Osteoblast (primary cell): ENCODE measurements at regions not wholly inside any gene's neighbourhood (a gene's known extent, or its start where the extent isn't known, plus 50 kb on each side); places are given as distances from the start of the nearest gene placed in this dataset.

Source experiments
- DNase-seq: peaks from one replicate; pipeline ENCODE4 v3.0.0; 2011; ENCODE audit warnings: low spot score, mixed read lengths; ENCODE audit not compliant: insufficient read length; ENCODE audit errors: missing footprints
- H2AFZ ChIP-seq: 2 replicates; pipeline ENCODE4 v1.6.0; 2011; ENCODE audit warnings: mild to moderate bottlenecking, low read length
- H3K27ac ChIP-seq: 2 replicates; pipeline ENCODE4 v1.5.1; 2011; ENCODE audit warnings: mild to moderate bottlenecking, low read depth, low read length, moderate library complexity
- H3K27me3 ChIP-seq: 2 replicates; pipeline ENCODE4 v1.6.0; 2012; ENCODE audit warnings: mild to moderate bottlenecking, control low read depth, inconsistent platforms, low read length, moderate library complexity; ENCODE audit not compliant: insufficient read depth
- H3K36me3 ChIP-seq: 2 replicates; pipeline ENCODE4 v1.5.1; 2011; ENCODE audit warnings: mild to moderate bottlenecking, low read length, control low read depth, moderate library complexity; ENCODE audit not compliant: insufficient read depth
- H3K4me1 ChIP-seq: 2 replicates; pipeline ENCODE4 v1.5.1; 2011; ENCODE audit warnings: mild to moderate bottlenecking, low read length, control low read depth, moderate library complexity; ENCODE audit not compliant: insufficient read depth
- H3K4me2 ChIP-seq: 2 replicates; pipeline ENCODE4 v1.6.0; 2011; ENCODE audit warnings: mild to moderate bottlenecking, low read length; ENCODE audit not compliant: insufficient read depth
- H3K4me3 ChIP-seq: fragments of 200-600 bp; sonication (generic); 3 replicates; pipeline ENCODE4 v1.5.1; 2012; ENCODE audit warnings: mild to moderate bottlenecking, low read length, inconsistent platforms; ENCODE audit not compliant: insufficient read depth
- H3K79me2 ChIP-seq: 2 replicates; pipeline ENCODE4 v1.6.0; 2012; ENCODE audit warnings: mild to moderate bottlenecking, low read length, control low read depth, inconsistent platforms; ENCODE audit not compliant: insufficient read depth
- H3K9me3 ChIP-seq: 2 replicates; pipeline ENCODE4 v1.5.1; 2011; ENCODE audit warnings: low read depth, low read length, control low read depth
- H4K20me1 ChIP-seq: 2 replicates; pipeline ENCODE4 v1.6.0; 2012; ENCODE audit warnings: mild to moderate bottlenecking, low read length, control low read depth; ENCODE audit not compliant: insufficient read depth
- TF ChIP-seq, protein P1 (sequence below): IDR thresholded peaks from 2 replicates; pipeline ENCODE4 v1.5.1; 2011; ENCODE audit warnings: mild to moderate bottlenecking, low read depth, low read length, moderate library complexity; ENCODE audit errors: extremely low read depth

GRCh38 chr5:62732677-62733121, 154.1 kb downstream of the LRRC70 start:
- Histone ChIP-seq H3K4me1 (no peaks in the 10 kb centered on the region), H3K79me2 (no peaks in the 10 kb centered on the region), H2AFZ (no peak overlapping the region), H3K4me3 (no peak overlapping the region), H3K27ac (no peak overlapping the region), H4K20me1 (no peaks in the 10 kb centered on the region), H3K4me2 (no peak overlapping the region), H3K27me3 (no peaks in the 10 kb centered on the region), H3K36me3 (no peaks in the 10 kb centered on the region), H3K9me3 (no peaks in the 10 kb centered on the region)
- TF ChIP-seq, protein P1, sequence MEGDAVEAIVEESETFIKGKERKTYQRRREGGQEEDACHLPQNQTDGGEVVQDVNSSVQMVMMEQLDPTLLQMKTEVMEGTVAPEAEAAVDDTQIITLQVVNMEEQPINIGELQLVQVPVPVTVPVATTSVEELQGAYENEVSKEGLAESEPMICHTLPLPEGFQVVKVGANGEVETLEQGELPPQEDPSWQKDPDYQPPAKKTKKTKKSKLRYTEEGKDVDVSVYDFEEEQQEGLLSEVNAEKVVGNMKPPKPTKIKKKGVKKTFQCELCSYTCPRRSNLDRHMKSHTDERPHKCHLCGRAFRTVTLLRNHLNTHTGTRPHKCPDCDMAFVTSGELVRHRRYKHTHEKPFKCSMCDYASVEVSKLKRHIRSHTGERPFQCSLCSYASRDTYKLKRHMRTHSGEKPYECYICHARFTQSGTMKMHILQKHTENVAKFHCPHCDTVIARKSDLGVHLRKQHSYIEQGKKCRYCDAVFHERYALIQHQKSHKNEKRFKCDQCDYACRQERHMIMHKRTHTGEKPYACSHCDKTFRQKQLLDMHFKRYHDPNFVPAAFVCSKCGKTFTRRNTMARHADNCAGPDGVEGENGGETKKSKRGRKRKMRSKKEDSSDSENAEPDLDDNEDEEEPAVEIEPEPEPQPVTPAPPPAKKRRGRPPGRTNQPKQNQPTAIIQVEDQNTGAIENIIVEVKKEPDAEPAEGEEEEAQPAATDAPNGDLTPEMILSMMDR: no peak
- no peak for DNase-seq

DNA sequence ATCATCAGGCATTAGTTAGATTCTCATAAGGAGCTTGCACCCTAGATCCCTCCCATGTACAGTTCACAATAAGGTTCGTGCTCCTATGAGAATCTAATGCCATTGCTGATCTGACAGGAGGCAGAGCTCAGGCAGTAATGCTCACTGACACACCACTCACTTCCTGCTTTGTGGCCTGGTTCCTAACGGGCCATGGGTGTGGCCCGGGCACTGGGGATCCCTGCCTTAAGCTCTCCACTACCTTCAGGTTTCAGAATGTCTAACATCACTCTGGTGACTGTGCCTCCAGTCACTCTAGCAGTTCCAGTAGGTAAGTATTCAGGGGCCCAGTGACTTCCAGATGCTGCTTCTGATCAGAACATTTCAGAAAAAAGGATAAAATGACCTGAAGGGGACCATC, 152.4 kb downstream of the LRRC70 start:
- Histone ChIP-seq H2AFZ (no peak overlapping the region), H3K4me1 (no peaks in the 10 kb centered on the region), H3K36me3 (no peaks in the 10 kb centered on the region), H3K9me3 (no peaks in the 10 kb centered on the region), H3K27ac (no peak overlapping the region), H3K27me3 (no peaks in the 10 kb centered on the region), H3K4me2 (no peak overlapping the region), H3K4me3 (no peak overlapping the region), H4K20me1 (no peaks in the 10 kb centered on the region), H3K79me2 (no peaks in the 10 kb centered on the region)
- no peak for DNase-seq
- TF ChIP-seq, protein P1: no peak

GRCh38 chr5:62729675-62730074, 151.1 kb downstream of the LRRC70 start:
- TF ChIP-seq, protein P1: no peak
- Histone ChIP-seq H3K36me3 (no peaks in the 10 kb centered on the region), H3K27me3 (no peaks in the 10 kb centered on the region), H3K4me1 (no peaks in the 10 kb centered on the region), H3K27ac (no peak overlapping the region), H2AFZ (no peak overlapping the region), H4K20me1 (no peaks in the 10 kb centered on the region), H3K4me2 (no peak overlapping the region), H3K9me3 (no peaks in the 10 kb centered on the region), H3K4me3 (no peak overlapping the region), H3K79me2 (no peaks in the 10 kb centered on the region)
- peak; percentile 14 for DNase-seq

- H3K27me3 ChIP-seq: no peaks in the 10 kb centered on the region
- H3K27ac ChIP-seq: no peak overlapping the region
- TF ChIP-seq, protein P1: no peak
- no peak overlapping the region for H3K4me2 ChIP-seq
- H3K4me1 ChIP-seq: no peaks in the 10 kb centered on the region
- no peak for DNase-seq
- H2AFZ ChIP-seq: no peak overlapping the region
- no peaks in the 10 kb centered on the region for H3K79me2 ChIP-seq
- no peaks in the 10 kb centered on the region for H4K20me1 ChIP-seq
- H3K9me3 ChIP-seq: no peaks in the 10 kb centered on the region
- no peak overlapping the region for H3K4me3 ChIP-seq
- no peaks in the 10 kb centered on the region for H3K36me3 ChIP-seq
These were observed 149.2 kb downstream of the LRRC70 start for GRCh38 chr5:62727861-62728260.
